ENCODE measurements at regions not wholly inside any gene's neighbourhood (a gene's known extent, or its start where the extent isn't known, plus 50 kb on each side); places are given as distances from the start of the nearest gene placed in this dataset.

- H3K27me3 ChIP-seq (ENCODE audit: control insufficient read depth, insufficient read depth, low read length) = no peaks in the 10 kb centered on the region
- Mint-ChIP-seq H3K27ac (no peak overlapping the region), H3K4me3 (no peak overlapping the region), H3K4me1 (no peaks in the 10 kb centered on the region), H3K36me3 (no peaks in the 10 kb centered on the region), H3K9me3 (peaks cover 8 to 19% of the 10 kb centered on the region in 2 donors), H3K27me3 (ENCODE audit: low read depth in 2 of 2) (no peaks in the 10 kb centered on the region)
- no peak overlapping the region for H3K4me3 ChIP-seq (ENCODE audit: low read length)
- intact Hi-C loops (cut with micrococcal nuclease) = no loop called here
- no peak for TF ChIP-seq CTCF (IDR thresholded peaks at IDR 0.05)
- no peak for DNase-seq
- H3K4me1 ChIP-seq (ENCODE audit: control insufficient read depth, insufficient read depth, low read length) = no peaks in the 10 kb centered on the region
- no peak for ATAC-seq
- WGBS (ENCODE audit: insufficient coverage) = 83% methylated on average over 2 of the region's 2 CpGs
- H3K9me3 ChIP-seq (ENCODE audit: control insufficient read depth, insufficient read depth, low read length) = peaks cover 3% of the 10 kb centered on the region
- no peak overlapping the region for H3K27ac ChIP-seq (ENCODE audit: low read length)
- H3K36me3 ChIP-seq (ENCODE audit: control insufficient read depth, insufficient read depth, low read length) = no peaks in the 10 kb centered on the region
Observed at GRCh38 chr9:13847270-13847669, 466.7 kb downstream of the NFIB start.

GRCh38 chr9:13845460-13845859 lies 468.5 kb downstream of the NFIB start:
- no peaks in the 10 kb centered on the region for H3K9me3 ChIP-seq (ENCODE audit: control insufficient read depth, insufficient read depth, low read length)
- no peak for TF ChIP-seq CTCF (IDR thresholded peaks at IDR 0.05)
- no peak overlapping the region for H3K4me3 ChIP-seq (ENCODE audit: low read length)
- DNase-seq (no peak), ATAC-seq (no peak)
- intact Hi-C loops (cut with micrococcal nuclease) = no loop called here
- Mint-ChIP-seq H3K36me3 (no peaks in the 10 kb centered on the region), H3K9me3 (peaks cover 10 to 21% of the 10 kb centered on the region in 2 donors), H3K27me3 (ENCODE audit: low read depth in 2 of 2) (no peaks in the 10 kb centered on the region), H3K4me1 (no peaks in the 10 kb centered on the region), H3K4me3 (no peak overlapping the region), H3K27ac (no peak overlapping the region)
- H3K36me3 ChIP-seq (ENCODE audit: control insufficient read depth, insufficient read depth, low read length) = no peaks in the 10 kb centered on the region
- WGBS (ENCODE audit: insufficient coverage) = 86% methylated on average over 1 of the region's 2 CpGs
- no peaks in the 10 kb centered on the region for H3K27me3 ChIP-seq (ENCODE audit: control insufficient read depth, insufficient read depth, low read length)
- H3K27ac ChIP-seq (ENCODE audit: low read length) = no peak overlapping the region
- H3K4me1 ChIP-seq (ENCODE audit: control insufficient read depth, insufficient read depth, low read length) = no peaks in the 10 kb centered on the region

- H3K27ac ChIP-seq (ENCODE audit: low read length) = no peak overlapping the region
- WGBS (ENCODE audit: insufficient coverage) = 72% methylated on average over 6 of the region's 7 CpGs
- Mint-ChIP-seq H3K27ac (no peak overlapping the region), H3K4me3 (no peak overlapping the region), H3K9me3 (peaks cover 10 to 21% of the 10 kb centered on the region in 2 donors), H3K4me1 (no peaks in the 10 kb centered on the region), H3K27me3 (ENCODE audit: low read depth in 2 of 2) (no peaks in the 10 kb centered on the region), H3K36me3 (no peaks in the 10 kb centered on the region)
- H3K4me1 ChIP-seq (ENCODE audit: control insufficient read depth, insufficient read depth, low read length) = no peaks in the 10 kb centered on the region
- H3K27me3 ChIP-seq (ENCODE audit: control insufficient read depth, insufficient read depth, low read length) = no peaks in the 10 kb centered on the region
- H3K9me3 ChIP-seq (ENCODE audit: control insufficient read depth, insufficient read depth, low read length) = no peaks in the 10 kb centered on the region
- H3K36me3 ChIP-seq (ENCODE audit: control insufficient read depth, insufficient read depth, low read length) = no peaks in the 10 kb centered on the region
- DNase-seq (no peak), ATAC-seq (no peak)
- no peak for TF ChIP-seq CTCF (IDR thresholded peaks at IDR 0.05)
- H3K4me3 ChIP-seq (ENCODE audit: low read length) = no peak overlapping the region
- intact Hi-C loops (cut with micrococcal nuclease) = no loop called here
Observed at GRCh38 chr9:13841746-13842462, 472.0 kb downstream of the NFIB start.

GRCh38 chr9:13832446-13832845 lies 481.5 kb downstream of the NFIB start:
- H3K9me3 ChIP-seq (ENCODE audit: control insufficient read depth, insufficient read depth, low read length) = peaks cover 6% of the 10 kb centered on the region
- no peaks in the 10 kb centered on the region for H3K36me3 ChIP-seq (ENCODE audit: control insufficient read depth, insufficient read depth, low read length)
- H3K4me3 ChIP-seq (ENCODE audit: low read length) = no peak overlapping the region
- DNase-seq (no peak), ATAC-seq (no peak)
- H3K27me3 ChIP-seq (ENCODE audit: control insufficient read depth, insufficient read depth, low read length) = no peaks in the 10 kb centered on the region
- H3K4me3 Mint-ChIP-seq = no peak overlapping the region
- TF ChIP-seq CTCF (IDR thresholded peaks at IDR 0.05) = no peak
- no peaks in the 10 kb centered on the region for H3K27me3 Mint-ChIP-seq (ENCODE audit: low read depth in 2 of 2)
- H3K27ac ChIP-seq (ENCODE audit: low read length) = no peak overlapping the region
- peaks cover 24 to 35% of the 10 kb centered on the region in 2 donors for H3K9me3 Mint-ChIP-seq
- H3K36me3 Mint-ChIP-seq = peaks cover 11% of the 10 kb centered on the region
- intact Hi-C loops (cut with micrococcal nuclease) = no loop called here
- no peaks in the 10 kb centered on the region for H3K4me1 ChIP-seq (ENCODE audit: control insufficient read depth, insufficient read depth, low read length)
- no peak overlapping the region for H3K27ac Mint-ChIP-seq
- no peaks in the 10 kb centered on the region for H3K4me1 Mint-ChIP-seq

All from natural killer cell (primary cell).